ENCODE measurements at regions not wholly inside any gene's neighbourhood (a gene's known extent, or its start where the extent isn't known, plus 50 kb on each side); places are given as distances from the start of the nearest gene placed in this dataset.

DNA sequence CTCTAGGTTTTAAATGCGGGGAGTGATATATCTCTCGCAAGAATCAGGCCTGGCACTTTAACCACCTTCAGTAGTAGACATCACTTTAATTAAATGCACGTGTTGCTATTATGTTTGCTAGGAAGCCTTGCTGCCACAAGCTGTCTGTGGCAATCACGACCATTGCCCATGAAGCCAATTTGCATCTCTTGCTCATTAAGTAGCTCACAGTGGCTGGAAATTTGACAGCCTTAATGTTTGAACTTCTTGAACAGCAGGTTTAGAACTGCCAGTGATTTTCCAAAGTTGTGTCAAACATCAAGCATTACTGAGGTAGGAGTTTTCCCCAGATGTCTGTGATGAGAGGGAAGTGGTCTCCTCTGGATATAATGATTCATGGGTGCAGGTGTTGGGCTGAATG lies 642.3 kb upstream of the CPEB2 start:
- peaks cover 4% of the 10 kb centered on the region for H3K27me3 Mint-ChIP-seq (ENCODE audit: low read depth)
- CTCF ChIA-PET, result no interaction called here
- no peak for DNase-seq
- H3K4me1 Mint-ChIP-seq (ENCODE audit: low read depth), result no peaks in the 10 kb centered on the region
- no peak overlapping the region for H3K27ac Mint-ChIP-seq
- H3K36me3 Mint-ChIP-seq (ENCODE audit: low read depth), result no peaks in the 10 kb centered on the region
- no peak overlapping the region for H3K4me3 Mint-ChIP-seq
- intact Hi-C loops (cut with micrococcal nuclease), result no loop called here
- H3K9me3 Mint-ChIP-seq, result no peaks in the 10 kb centered on the region

DNA sequence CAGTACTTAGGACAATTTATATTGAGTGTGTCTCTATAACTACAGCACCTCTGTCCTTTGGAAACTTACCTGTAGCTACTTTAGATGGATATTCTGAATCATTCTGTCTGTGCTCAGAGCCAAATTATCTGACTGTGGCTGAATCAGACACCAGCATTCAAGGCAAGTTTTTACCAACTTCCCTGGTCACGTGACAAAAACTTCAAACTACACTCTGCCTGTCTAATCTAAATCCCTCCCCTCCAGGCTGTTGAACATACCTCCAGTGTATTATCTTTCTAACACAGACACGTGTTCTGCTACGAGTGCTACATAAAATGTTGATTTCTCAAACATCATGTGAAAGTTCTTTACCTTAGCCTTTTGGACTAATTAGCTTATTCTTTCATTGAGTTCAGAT lies 641.2 kb upstream of the CPEB2 start:
- Mint-ChIP-seq H3K9me3 (no peaks in the 10 kb centered on the region), H3K4me3 (no peak overlapping the region), H3K36me3 (ENCODE audit: low read depth) (no peaks in the 10 kb centered on the region), H3K27ac (no peak overlapping the region), H3K27me3 (ENCODE audit: low read depth) (no peaks in the 10 kb centered on the region), H3K4me1 (ENCODE audit: low read depth) (no peaks in the 10 kb centered on the region)
- CTCF ChIA-PET, result no interaction called here
- no peak for DNase-seq
- intact Hi-C loops (cut with micrococcal nuclease), result no loop called here

DNA sequence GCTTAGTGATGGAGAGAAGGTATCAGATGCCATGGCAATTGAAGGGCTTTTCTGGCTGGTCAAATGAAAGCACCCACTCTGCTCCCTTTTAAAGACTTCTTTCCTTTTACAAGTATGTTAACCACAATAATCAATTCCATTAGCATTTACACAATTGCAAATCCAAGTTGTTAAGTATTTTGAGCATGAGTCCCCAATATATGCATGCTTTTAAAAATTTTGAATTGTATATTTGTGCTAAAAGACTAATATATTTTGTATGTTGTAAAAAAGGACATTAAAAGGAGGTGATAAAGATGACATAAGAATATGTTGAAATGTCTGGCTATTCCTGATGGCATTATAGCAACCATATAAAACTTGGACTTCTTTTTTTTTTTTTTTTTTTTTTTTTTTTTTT lies 639.9 kb upstream of the CPEB2 start:
- H3K27me3 Mint-ChIP-seq (ENCODE audit: low read depth), result no peaks in the 10 kb centered on the region
- H3K27ac Mint-ChIP-seq, result no peak overlapping the region
- CTCF ChIA-PET, result no interaction called here
- H3K36me3 Mint-ChIP-seq (ENCODE audit: low read depth), result no peaks in the 10 kb centered on the region
- no peak overlapping the region for H3K4me3 Mint-ChIP-seq
- H3K9me3 Mint-ChIP-seq, result no peaks in the 10 kb centered on the region
- no peaks in the 10 kb centered on the region for H3K4me1 Mint-ChIP-seq (ENCODE audit: low read depth)
- intact Hi-C loops (cut with micrococcal nuclease), result no loop called here
- DNase-seq, result no peak

DNA sequence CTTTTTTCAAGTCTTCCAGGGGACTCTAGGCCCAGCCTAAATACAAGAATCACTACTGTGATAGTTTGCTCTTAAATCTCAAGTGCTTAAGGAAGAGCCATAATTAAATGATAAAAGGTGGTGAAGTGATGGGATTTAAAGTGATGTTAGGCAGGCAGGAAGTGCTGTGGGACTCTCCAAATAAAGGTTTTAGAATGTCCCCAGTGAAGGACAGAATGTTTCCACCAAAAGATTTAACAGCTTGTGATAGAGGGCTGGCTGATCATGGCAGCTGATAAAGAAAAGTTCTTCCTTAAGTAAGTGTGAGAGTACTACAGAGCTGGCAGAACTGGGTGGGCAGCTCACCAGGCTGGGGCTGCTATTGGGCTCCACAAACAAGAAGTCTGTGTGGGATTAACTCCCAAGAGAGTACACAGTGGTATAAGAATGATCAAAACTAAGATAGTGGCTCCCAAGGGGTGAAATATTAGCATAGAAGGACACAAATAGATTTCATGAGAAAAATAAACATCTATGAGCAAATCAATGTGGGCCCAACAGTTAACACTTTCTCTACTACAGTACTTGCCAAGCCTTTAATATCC lies 637.2 kb upstream of the CPEB2 start:
- CTCF ChIA-PET, result interaction anchor here (0.6 kb wide), 1 partner anchor 1545 kb away, joined by 4 read pairs; no protein-coding TSS in a partner anchor
- intact Hi-C loops (cut with micrococcal nuclease), result no loop called here
- no peaks in the 10 kb centered on the region for H3K36me3 Mint-ChIP-seq (ENCODE audit: low read depth)
- DNase-seq, result no peak
- no peaks in the 10 kb centered on the region for H3K9me3 Mint-ChIP-seq
- H3K27ac Mint-ChIP-seq, result no peak overlapping the region
- no peaks in the 10 kb centered on the region for H3K4me1 Mint-ChIP-seq (ENCODE audit: low read depth)
- no peaks in the 10 kb centered on the region for H3K27me3 Mint-ChIP-seq (ENCODE audit: low read depth)
- no peak overlapping the region for H3K4me3 Mint-ChIP-seq

DNA sequence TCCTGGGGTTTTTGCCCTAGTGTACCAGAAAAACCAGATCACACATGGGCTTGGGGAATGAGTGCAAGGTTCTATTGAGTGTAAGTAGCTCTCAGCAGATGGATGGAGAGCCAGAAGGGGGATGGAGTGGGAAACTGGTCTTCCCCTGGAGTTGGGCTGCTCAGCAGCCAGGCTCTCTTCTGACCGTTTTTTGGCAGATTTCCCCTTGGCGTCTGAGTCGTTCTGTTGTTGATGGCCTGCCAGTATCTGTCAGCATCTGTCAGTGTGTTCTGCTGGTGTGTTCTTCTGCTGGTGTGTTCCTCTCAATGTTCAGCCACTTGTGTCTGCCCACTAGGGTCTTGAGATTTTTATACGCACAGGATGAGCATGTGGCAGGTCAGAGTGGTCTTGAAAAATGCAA lies 633.9 kb upstream of the CPEB2 start:
- H3K9me3 Mint-ChIP-seq, result no peaks in the 10 kb centered on the region
- DNase-seq, result no peak
- H3K36me3 Mint-ChIP-seq (ENCODE audit: low read depth), result no peaks in the 10 kb centered on the region
- CTCF ChIA-PET, result no interaction called here
- no peaks in the 10 kb centered on the region for H3K4me1 Mint-ChIP-seq (ENCODE audit: low read depth)
- intact Hi-C loops (cut with micrococcal nuclease), result no loop called here
- H3K27me3 Mint-ChIP-seq (ENCODE audit: low read depth), result peaks cover 2% of the 10 kb centered on the region
- H3K27ac Mint-ChIP-seq, result no peak overlapping the region
- no peak overlapping the region for H3K4me3 Mint-ChIP-seq

DNA sequence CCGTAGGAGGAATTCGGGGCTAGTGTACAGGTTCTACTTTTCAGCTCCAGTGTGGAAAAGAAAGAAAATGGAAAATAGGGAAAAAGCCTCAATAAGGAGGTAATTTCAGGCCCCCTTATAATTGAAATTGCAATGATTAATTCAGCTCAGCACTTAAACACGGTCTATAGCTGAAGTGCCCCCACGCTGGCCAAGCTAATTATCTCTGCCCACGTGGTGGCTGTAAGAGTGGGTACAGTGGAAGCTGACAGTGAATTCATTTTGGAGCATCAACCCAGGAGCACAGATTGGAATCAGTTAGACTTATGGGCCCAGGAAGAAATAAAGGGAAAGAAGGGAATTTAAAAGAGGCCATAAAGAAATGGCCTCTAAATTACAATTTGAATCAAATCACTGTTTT lies 631.1 kb upstream of the CPEB2 start:
- Mint-ChIP-seq H3K27me3 (ENCODE audit: low read depth) (peaks cover 6% of the 10 kb centered on the region), H3K27ac (no peak overlapping the region), H3K4me3 (no peak overlapping the region), H3K4me1 (ENCODE audit: low read depth) (no peaks in the 10 kb centered on the region), H3K36me3 (ENCODE audit: low read depth) (no peaks in the 10 kb centered on the region), H3K9me3 (no peaks in the 10 kb centered on the region)
- intact Hi-C loops (cut with micrococcal nuclease), result no loop called here
- CTCF ChIA-PET, result no interaction called here
- no peak for DNase-seq

DNA sequence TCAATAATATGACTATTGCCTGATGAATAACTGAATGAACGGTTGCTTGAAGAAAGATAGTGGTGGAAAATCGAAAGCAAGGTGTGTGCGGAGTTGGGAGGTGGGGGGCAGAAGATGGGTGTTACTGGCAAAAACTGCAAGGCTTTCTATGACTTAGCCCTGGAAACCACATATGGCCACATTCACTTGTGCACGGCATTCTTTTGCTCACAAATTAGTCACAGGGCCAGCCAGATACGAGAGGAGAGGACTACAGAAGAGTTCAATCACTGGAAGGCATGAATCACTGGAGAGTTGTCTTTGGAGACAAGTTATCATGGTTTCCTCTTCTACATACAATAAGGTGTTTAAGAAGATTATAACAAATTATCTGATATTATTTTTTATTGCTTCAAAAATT lies 626.5 kb upstream of the CPEB2 start:
- Mint-ChIP-seq H3K9me3 (no peaks in the 10 kb centered on the region), H3K36me3 (ENCODE audit: low read depth) (no peaks in the 10 kb centered on the region), H3K27ac (no peak overlapping the region), H3K4me3 (no peak overlapping the region), H3K27me3 (ENCODE audit: low read depth) (peaks cover 8% of the 10 kb centered on the region), H3K4me1 (ENCODE audit: low read depth) (no peaks in the 10 kb centered on the region)
- no peak for DNase-seq
- intact Hi-C loops (cut with micrococcal nuclease), result no loop called here
- CTCF ChIA-PET, result no interaction called here

DNA sequence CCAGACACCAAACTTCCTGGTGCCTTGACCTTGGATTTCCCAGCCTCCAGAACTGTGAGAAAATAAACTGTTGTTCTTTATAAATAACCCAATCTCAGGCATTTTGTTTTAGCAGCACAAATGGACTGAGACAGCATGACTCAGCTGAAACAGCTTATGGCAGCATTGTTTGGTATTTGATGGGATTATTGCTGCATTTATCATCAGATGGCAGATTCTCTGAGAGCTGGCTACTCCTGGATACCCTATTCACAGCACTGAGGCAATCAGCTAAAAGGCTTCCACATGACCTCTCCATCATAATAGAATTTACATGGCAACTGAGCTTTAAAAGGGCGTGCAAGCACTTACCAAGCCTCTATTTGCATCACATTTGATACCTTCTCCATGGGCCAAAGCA lies 623.1 kb upstream of the CPEB2 start:
- H3K27me3 Mint-ChIP-seq (ENCODE audit: low read depth), result peaks cover 6% of the 10 kb centered on the region
- no peak for DNase-seq
- no peaks in the 10 kb centered on the region for H3K36me3 Mint-ChIP-seq (ENCODE audit: low read depth)
- CTCF ChIA-PET, result no interaction called here
- intact Hi-C loops (cut with micrococcal nuclease), result no loop called here
- H3K9me3 Mint-ChIP-seq, result no peaks in the 10 kb centered on the region
- H3K4me1 Mint-ChIP-seq (ENCODE audit: low read depth), result no peaks in the 10 kb centered on the region
- H3K4me3 Mint-ChIP-seq, result no peak overlapping the region
- no peak overlapping the region for H3K27ac Mint-ChIP-seq

DNA sequence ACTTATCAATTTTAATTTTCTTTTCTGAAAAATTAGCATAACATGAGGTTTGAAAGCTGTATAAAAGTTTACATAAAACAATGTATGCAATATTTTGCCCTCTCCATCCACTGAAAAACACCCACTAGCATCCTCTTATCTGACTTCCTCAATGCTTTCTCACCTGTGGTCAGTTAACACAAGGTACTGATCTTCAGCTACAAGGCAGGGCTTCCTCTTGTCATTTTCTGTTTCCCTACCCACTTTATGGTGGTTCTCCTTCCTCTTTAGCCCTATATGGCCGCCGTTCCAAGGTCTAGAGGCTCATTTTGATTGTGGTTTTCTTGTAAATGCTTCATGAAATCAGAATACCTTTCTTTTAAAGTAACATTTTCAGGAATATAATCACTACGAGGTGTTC lies 618.6 kb upstream of the CPEB2 start:
- H3K27ac Mint-ChIP-seq, result no peak overlapping the region
- CTCF ChIA-PET, result no interaction called here

DNA sequence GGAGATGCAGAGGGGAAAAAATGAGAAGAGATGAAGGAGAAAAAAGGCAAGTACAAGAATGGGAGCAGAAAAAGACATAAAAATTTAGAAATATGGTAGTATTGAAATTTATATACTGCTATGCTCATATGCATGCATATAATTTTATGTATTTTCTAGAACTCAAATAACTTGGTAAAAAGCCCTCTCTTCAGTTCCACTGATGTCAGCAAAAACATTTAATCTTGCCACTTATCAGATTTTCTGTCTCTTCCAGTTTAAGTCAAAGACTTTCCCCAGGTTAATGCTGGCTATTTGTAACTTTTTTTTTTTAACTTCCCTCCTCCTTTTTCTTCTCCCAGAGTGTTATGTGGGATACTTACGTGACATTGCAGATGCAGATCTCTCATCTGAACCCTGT lies 617.5 kb upstream of the CPEB2 start:
- Mint-ChIP-seq H3K4me1 (ENCODE audit: low read depth) (no peaks in the 10 kb centered on the region), H3K27ac (no peak overlapping the region), H3K9me3 (no peaks in the 10 kb centered on the region), H3K27me3 (ENCODE audit: low read depth) (peaks cover 13% of the 10 kb centered on the region), H3K4me3 (no peak overlapping the region), H3K36me3 (ENCODE audit: low read depth) (no peaks in the 10 kb centered on the region)
- CTCF ChIA-PET, result no interaction called here
- DNase-seq, result no peak
- intact Hi-C loops (cut with micrococcal nuclease), result no loop called here

More for the DNA sequence above, 618.6 kb upstream of the CPEB2 start:
- Mint-ChIP-seq H3K4me1 (ENCODE audit: low read depth) (no peaks in the 10 kb centered on the region), H3K9me3 (no peaks in the 10 kb centered on the region), H3K36me3 (ENCODE audit: low read depth) (no peaks in the 10 kb centered on the region), H3K27me3 (ENCODE audit: low read depth) (peaks cover 11% of the 10 kb centered on the region), H3K4me3 (no peak overlapping the region)
- DNase-seq, result no peak
- intact Hi-C loops (cut with micrococcal nuclease), result no loop called here

DNA sequence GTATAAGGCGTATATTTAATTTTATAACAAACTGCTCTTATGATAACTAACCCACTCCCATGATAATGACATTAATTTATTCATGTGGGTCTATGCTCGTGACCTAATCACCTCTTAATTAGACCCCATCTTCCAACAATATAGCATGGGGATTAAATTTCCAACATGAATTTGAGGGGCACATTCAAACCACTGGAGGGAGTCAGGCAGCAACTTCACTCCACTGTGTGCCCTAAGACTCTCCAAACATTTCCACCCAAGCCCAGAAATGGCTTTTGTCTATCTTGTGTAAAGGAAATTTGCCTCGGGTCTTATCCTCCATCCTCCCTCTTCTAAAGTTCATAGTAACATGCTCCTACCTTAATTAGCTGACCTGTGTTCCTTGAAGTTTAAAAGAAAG lies 616.1 kb upstream of the CPEB2 start:
- CTCF ChIA-PET, result no interaction called here
- no peak overlapping the region for H3K27ac Mint-ChIP-seq
- intact Hi-C loops (cut with micrococcal nuclease), result no loop called here
- no peaks in the 10 kb centered on the region for H3K36me3 Mint-ChIP-seq (ENCODE audit: low read depth)
- peaks cover 14% of the 10 kb centered on the region for H3K27me3 Mint-ChIP-seq (ENCODE audit: low read depth)
- H3K4me3 Mint-ChIP-seq, result no peak overlapping the region
- H3K9me3 Mint-ChIP-seq, result no peaks in the 10 kb centered on the region
- H3K4me1 Mint-ChIP-seq (ENCODE audit: low read depth), result no peaks in the 10 kb centered on the region
- DNase-seq, result no peak

DNA sequence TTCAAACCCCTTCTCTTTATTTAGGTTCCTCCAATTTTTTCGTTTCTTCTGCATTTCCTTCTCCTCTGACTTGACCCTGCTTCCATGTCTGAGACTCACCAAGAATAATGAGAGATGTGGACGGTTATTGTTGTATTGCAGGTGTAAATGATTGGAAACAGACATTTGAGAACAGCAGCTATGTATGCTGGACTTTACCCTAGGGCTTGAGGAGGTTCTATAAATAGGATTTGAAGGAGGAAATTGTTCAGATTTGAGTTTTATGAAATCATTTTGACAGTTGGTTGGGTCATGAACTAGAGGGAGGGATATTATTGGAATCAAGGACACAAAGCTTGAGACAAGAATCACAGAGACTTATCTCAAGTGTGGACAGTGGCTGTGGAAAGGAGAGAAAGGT lies 614.6 kb upstream of the CPEB2 start:
- H3K9me3 Mint-ChIP-seq, result no peaks in the 10 kb centered on the region
- H3K4me1 Mint-ChIP-seq (ENCODE audit: low read depth), result no peaks in the 10 kb centered on the region
- CTCF ChIA-PET, result no interaction called here
- H3K27ac Mint-ChIP-seq, result no peak overlapping the region
- no peak for DNase-seq
- H3K27me3 Mint-ChIP-seq (ENCODE audit: low read depth), result peaks cover 14% of the 10 kb centered on the region
- H3K36me3 Mint-ChIP-seq (ENCODE audit: low read depth), result no peaks in the 10 kb centered on the region
- intact Hi-C loops (cut with micrococcal nuclease), result no loop called here
- no peak overlapping the region for H3K4me3 Mint-ChIP-seq

DNA sequence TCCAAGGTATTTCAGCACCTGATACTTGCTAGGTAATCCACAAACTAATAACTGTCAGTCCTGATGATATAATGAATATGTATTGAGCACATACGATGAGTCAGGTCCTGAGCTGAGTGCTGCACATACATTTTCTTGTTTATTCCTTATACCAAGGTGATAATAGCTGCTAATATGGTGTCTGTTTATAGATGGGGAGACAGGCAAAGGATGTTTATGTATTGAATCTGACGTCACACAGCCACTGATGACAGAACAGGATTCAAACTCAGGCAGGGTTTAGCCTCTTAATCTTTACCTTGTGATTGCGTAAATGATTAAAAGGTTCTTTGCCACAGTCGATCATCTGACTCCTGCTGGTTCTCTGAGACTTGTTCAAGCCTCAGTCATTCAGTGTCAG lies 609.9 kb upstream of the CPEB2 start:
- Mint-ChIP-seq H3K4me1 (ENCODE audit: low read depth) (no peaks in the 10 kb centered on the region), H3K9me3 (no peaks in the 10 kb centered on the region), H3K27me3 (ENCODE audit: low read depth) (peaks cover 11% of the 10 kb centered on the region), H3K27ac (no peak overlapping the region), H3K36me3 (ENCODE audit: low read depth) (no peaks in the 10 kb centered on the region), H3K4me3 (no peak overlapping the region)
- no peak for DNase-seq
- intact Hi-C loops (cut with micrococcal nuclease), result no loop called here
- CTCF ChIA-PET, result no interaction called here

DNA sequence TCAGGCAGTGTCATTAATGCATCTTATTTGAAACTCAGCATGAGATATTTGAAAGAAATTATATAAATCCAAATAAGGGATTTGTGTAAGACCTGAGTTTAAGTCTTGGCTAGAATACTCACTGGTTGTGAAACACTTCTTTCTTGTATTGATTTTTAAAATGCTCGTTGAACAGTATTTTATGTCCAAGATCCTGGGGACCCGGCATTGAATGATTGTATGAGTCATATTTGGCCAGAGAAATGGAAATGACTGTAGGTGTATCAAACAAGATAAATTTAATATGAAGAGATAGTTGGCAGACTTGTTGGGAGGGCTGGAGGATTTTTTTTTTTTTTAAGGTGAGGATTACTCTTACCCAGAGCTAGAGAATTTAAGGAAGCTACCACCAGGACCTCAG lies 606.1 kb upstream of the CPEB2 start:
- CTCF ChIA-PET, result no interaction called here
- Mint-ChIP-seq H3K9me3 (peaks cover 2% of the 10 kb centered on the region), H3K27ac (no peak overlapping the region), H3K4me1 (ENCODE audit: low read depth) (no peaks in the 10 kb centered on the region), H3K36me3 (ENCODE audit: low read depth) (no peaks in the 10 kb centered on the region), H3K4me3 (no peak overlapping the region), H3K27me3 (ENCODE audit: low read depth) (no peaks in the 10 kb centered on the region)
- DNase-seq, result no peak
- intact Hi-C loops (cut with micrococcal nuclease), result no loop called here
